ENCODE measurements at regions not wholly inside any gene's neighbourhood (a gene's known extent, or its start where the extent isn't known, plus 50 kb on each side); places are given as distances from the start of the nearest gene placed in this dataset.

- Histone ChIP-seq H3K36me3 (no peaks in the 10 kb centered on the region), H3K4me3 (ENCODE audit: low read depth, low read length) (peak overlapping the region; percentile 41), H3K9me3 (no peaks in the 10 kb centered on the region; the same call in 1 of the 2 replicates), H3K27me3 (no peaks in the 10 kb centered on the region), H3K4me1 (peaks cover 12% of the 10 kb centered on the region; the same call in 1 of the 2 replicates)
- DNase-seq: no peak
- no peak for TF ChIP-seq CTCF (IDR thresholded peaks at IDR 0.05; ENCODE audit: low read depth, low read length)
Measured at GRCh38 chr6:164415832-164416563, 893.4 kb downstream of the C6orf118 start.

- Histone ChIP-seq H3K27me3 (no peaks in the 10 kb centered on the region), H3K9me3 (no peaks in the 10 kb centered on the region; the same call in 1 of the 2 replicates), H3K36me3 (no peaks in the 10 kb centered on the region), H3K4me1 (peaks cover 12% of the 10 kb centered on the region; the same call in 1 of the 2 replicates), H3K4me3 (ENCODE audit: low read depth, low read length) (no peak overlapping the region)
- no peak for DNase-seq
- TF ChIP-seq CTCF (IDR thresholded peaks at IDR 0.05; ENCODE audit: low read depth, low read length): no peak
Measured at GRCh38 chr6:164414695-164415094, 894.7 kb downstream of the C6orf118 start.

- DNase-seq: no peak
- TF ChIP-seq CTCF (IDR thresholded peaks at IDR 0.05; ENCODE audit: low read depth, low read length): no peak
- no peaks in the 10 kb centered on the region for H3K36me3 ChIP-seq
Measured at GRCh38 chr6:164412566-164412965, 896.8 kb downstream of the C6orf118 start.

GRCh38 chr6:164410017-164410416 is 899.4 kb downstream of the C6orf118 start:
- no peaks in the 10 kb centered on the region for H3K36me3 ChIP-seq
- no peaks in the 10 kb centered on the region for H3K27me3 ChIP-seq
- H3K4me3 ChIP-seq (ENCODE audit: low read depth, low read length): no peak overlapping the region
- no peak for TF ChIP-seq CTCF (IDR thresholded peaks at IDR 0.05; ENCODE audit: low read depth, low read length)
- no peaks in the 10 kb centered on the region for H3K4me1 ChIP-seq
- no peaks in the 10 kb centered on the region; the same call in 1 of the 2 replicates for H3K9me3 ChIP-seq
- DNase-seq: no peak

More at GRCh38 chr6:164412566-164412965, 896.8 kb downstream of the C6orf118 start:
- no peaks in the 10 kb centered on the region; the same call in 1 of the 2 replicates for H3K9me3 ChIP-seq
- H3K4me1 ChIP-seq: peaks cover 12% of the 10 kb centered on the region; the same call in 1 of the 2 replicates
- no peak overlapping the region for H3K4me3 ChIP-seq (ENCODE audit: low read depth, low read length)
- no peaks in the 10 kb centered on the region for H3K27me3 ChIP-seq

GRCh38 chr6:164409309-164410009 is 899.9 kb downstream of the C6orf118 start:
- H3K4me3 ChIP-seq (ENCODE audit: low read depth, low read length): no peak overlapping the region
- no peak for DNase-seq
- no peaks in the 10 kb centered on the region; the same call in 1 of the 2 replicates for H3K9me3 ChIP-seq
- H3K36me3 ChIP-seq: no peaks in the 10 kb centered on the region
- no peaks in the 10 kb centered on the region for H3K27me3 ChIP-seq
- H3K4me1 ChIP-seq: no peaks in the 10 kb centered on the region
- no peak for TF ChIP-seq CTCF (IDR thresholded peaks at IDR 0.05; ENCODE audit: low read depth, low read length)

- Histone ChIP-seq H3K27me3 (no peaks in the 10 kb centered on the region), H3K9me3 (no peaks in the 10 kb centered on the region; the same call in 1 of the 2 replicates), H3K4me1 (no peaks in the 10 kb centered on the region), H3K4me3 (ENCODE audit: low read depth, low read length) (no peak overlapping the region), H3K36me3 (no peaks in the 10 kb centered on the region)
- DNase-seq: no peak
- no peak for TF ChIP-seq CTCF (IDR thresholded peaks at IDR 0.05; ENCODE audit: low read depth, low read length)
Measured at GRCh38 chr6:164408868-164409267, 900.5 kb downstream of the C6orf118 start.
